Endothelial cell (in vitro differentiated cells): ENCODE measurements at regions not wholly inside any gene's neighbourhood (a gene's known extent, or its start where the extent isn't known, plus 50 kb on each side); places are given as distances from the start of the nearest gene placed in this dataset.

Experiments used
- DNase-seq: peaks from one replicate; pipeline ENCODE4 v3.0.0; 2021; ENCODE audit warnings: low spot score
- H3K27ac Mint-ChIP-seq: one replicate; pipeline ENCODE4 v1.8.0; 2021; ENCODE audit warnings: mixed read lengths, inconsistent platforms; ENCODE audit not compliant: unreplicated experiment
- H3K27me3 Mint-ChIP-seq: one replicate; pipeline ENCODE4 v1.8.0; 2021; ENCODE audit warnings: mild to moderate bottlenecking, moderate library complexity, mixed read lengths, inconsistent platforms; ENCODE audit not compliant: unreplicated experiment
- H3K36me3 Mint-ChIP-seq: one replicate; pipeline ENCODE4 v1.8.0; 2021; ENCODE audit warnings: mild to moderate bottlenecking, low read depth, mixed read lengths, inconsistent platforms; ENCODE audit not compliant: unreplicated experiment
- H3K4me1 Mint-ChIP-seq: one replicate; pipeline ENCODE4 v1.8.0; 2021; ENCODE audit warnings: mild to moderate bottlenecking, mixed read lengths, inconsistent platforms; ENCODE audit not compliant: unreplicated experiment
- H3K4me3 Mint-ChIP-seq: one replicate; pipeline ENCODE4 v1.8.0; 2021; ENCODE audit warnings: mild to moderate bottlenecking, mixed read lengths, inconsistent platforms; ENCODE audit not compliant: unreplicated experiment
- H3K9me3 Mint-ChIP-seq: one replicate; pipeline ENCODE4 v1.8.0; 2021; ENCODE audit warnings: mixed read lengths, inconsistent platforms; ENCODE audit not compliant: unreplicated experiment
- CTCF ChIP-seq: fragments of 200-600 bp; sonication (generic); IDR thresholded peaks from one replicate; pipeline ENCODE4 v1.5.0; 2021; ENCODE audit warnings: antibody characterized with exemption; ENCODE audit not compliant: unreplicated experiment

- Mint-ChIP-seq H3K4me1 (no peaks in the 10 kb centered on the region), H3K27ac (no peak overlapping the region), H3K36me3 (no peaks in the 10 kb centered on the region), H3K27me3 (no peaks in the 10 kb centered on the region), H3K9me3 (no peaks in the 10 kb centered on the region), H3K4me3 (no peak overlapping the region)
- TF ChIP-seq CTCF = no peak
- DNase-seq = no peak
Observed at GRCh38 chr10:64586934-64587503, 1065.8 kb downstream of the REEP3 start.

GRCh38 chr10:64594072-64594471 lies 1072.9 kb downstream of the REEP3 start:
- no peak for DNase-seq
- no peaks in the 10 kb centered on the region for H3K27me3 Mint-ChIP-seq
- H3K4me1 Mint-ChIP-seq = no peaks in the 10 kb centered on the region
- no peaks in the 10 kb centered on the region for H3K36me3 Mint-ChIP-seq
- no peak overlapping the region for H3K4me3 Mint-ChIP-seq
- TF ChIP-seq CTCF = no peak
- H3K9me3 Mint-ChIP-seq = no peaks in the 10 kb centered on the region
- no peak overlapping the region for H3K27ac Mint-ChIP-seq

- Mint-ChIP-seq H3K27me3 (no peaks in the 10 kb centered on the region), H3K27ac (no peak overlapping the region)
Observed at GRCh38 chr10:64598600-64598999, 1077.4 kb downstream of the REEP3 start.

GRCh38 chr10:64601298-64601697 lies 1080.1 kb downstream of the REEP3 start:
- TF ChIP-seq CTCF = no peak
- no peak overlapping the region for H3K27ac Mint-ChIP-seq
- H3K4me3 Mint-ChIP-seq = no peak overlapping the region
- no peaks in the 10 kb centered on the region for H3K27me3 Mint-ChIP-seq
- no peak for DNase-seq
- no peaks in the 10 kb centered on the region for H3K36me3 Mint-ChIP-seq
- no peaks in the 10 kb centered on the region for H3K4me1 Mint-ChIP-seq
- no peaks in the 10 kb centered on the region for H3K9me3 Mint-ChIP-seq

More at GRCh38 chr10:64598600-64598999, 1077.4 kb downstream of the REEP3 start:
- H3K36me3 Mint-ChIP-seq = no peaks in the 10 kb centered on the region
- no peak for DNase-seq
- no peak overlapping the region for H3K4me3 Mint-ChIP-seq
- no peaks in the 10 kb centered on the region for H3K4me1 Mint-ChIP-seq
- no peaks in the 10 kb centered on the region for H3K9me3 Mint-ChIP-seq
- no peak for TF ChIP-seq CTCF

DNA sequence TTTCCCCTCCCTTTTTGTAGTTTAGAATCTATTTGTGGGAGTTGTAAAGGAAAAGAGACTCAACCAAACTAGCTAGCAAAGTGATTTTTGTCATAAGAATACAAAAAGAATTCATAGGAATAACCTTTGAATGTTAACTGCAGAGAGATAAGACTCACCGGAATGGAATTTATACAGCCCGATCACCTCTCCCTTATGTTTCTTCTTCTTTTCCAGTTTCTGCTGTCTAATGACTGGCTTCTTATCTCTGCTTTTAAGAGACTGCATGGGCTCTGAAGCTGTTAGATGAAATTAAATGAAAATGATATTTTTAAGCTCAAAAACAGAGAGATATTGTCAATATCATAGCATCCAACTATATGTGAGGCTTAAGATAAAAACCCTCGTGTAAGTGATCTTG lies 1095.9 kb downstream of the REEP3 start:
- Mint-ChIP-seq H3K27me3 (no peaks in the 10 kb centered on the region), H3K36me3 (no peaks in the 10 kb centered on the region), H3K27ac (no peak overlapping the region), H3K9me3 (no peaks in the 10 kb centered on the region), H3K4me3 (no peak overlapping the region), H3K4me1 (no peaks in the 10 kb centered on the region)
- no peak for DNase-seq
- no peak for TF ChIP-seq CTCF
